Ovary (tissue), 7 donors: ENCODE measurements at regions not wholly inside any gene's neighbourhood (a gene's known extent, or its start where the extent isn't known, plus 50 kb on each side); places are given as distances from the start of the nearest gene placed in this dataset.

Source experiments
- DNase-seq, 5 donors: peaks; one replicate each; pipeline ENCODE4 v3.0.0-alpha.2; 2019 to 2020
- H3K27ac ChIP-seq, 2 donors: fragments of 200-600 bp; one replicate each; pipeline versions ENCODE4 v1.5.1 to v1.8.0; 2019 to 2022
- H3K27me3 ChIP-seq: fragments of 200-600 bp; one replicate; pipeline ENCODE4 v1.8.0; 2022
- H3K36me3 ChIP-seq: fragments of 200-600 bp; sonication (generic); one replicate; pipeline ENCODE4 v1.5.1; 2019
- H3K4me1 ChIP-seq: one replicate; pipeline ENCODE4 v1.8.1; 2013; ENCODE audit warnings: mild to moderate bottlenecking, moderate library complexity; ENCODE audit not compliant: insufficient read depth
- H3K4me3 ChIP-seq: fragments of 200-600 bp; sonication (generic); one replicate; pipeline ENCODE4 v1.5.1; 2017
- H3K9me3 ChIP-seq, 2 donors: fragments of 200-600 bp in 1 of 2; sonication (generic) in 1 of 2; one replicate each; pipeline versions ENCODE4 v1.5.1 to v1.8.1; 2013 to 2019; ENCODE audit warnings: mild to moderate bottlenecking in 1 of 2, moderate library complexity in 1 of 2
- CTCF ChIP-seq, 3 donors: fragments of 450-650 bp in 2 of 3; fragments of 200-600 bp in 1 of 3; IDR thresholded peaks; one replicate each; pipeline versions ENCODE4 v1.5.1 to v1.8.0; 2016 to 2022; ENCODE audit warnings: antibody characterized with exemption in 3 of 3, mild to moderate bottlenecking in 1 of 3
- EP300 ChIP-seq: sonication (generic); formaldehyde crosslinking; IDR thresholded peaks from one replicate; pipeline ENCODE4 v1.6.1; 2017; ENCODE audit warnings: antibody characterized with exemption
- POLR2A ChIP-seq: fragments of 450-650 bp; IDR thresholded peaks from one replicate; pipeline ENCODE4 v1.6.1; 2017; ENCODE audit warnings: antibody characterized with exemption, mild to moderate bottlenecking, moderate library complexity
- WGBS, 3 donors: extraction: QIAGEN DNeasy Blood & Tissue Kit in 1 of 3; methylation state at CpG; one replicate each; pipeline versions ENCODE4 v1.1.5 to v1.1.7; 2013 to 2017; 5-methylcytosine and 5-hydroxymethylcytosine counted together
- intact Hi-C, 4 donors: fragments of 100-400 bp; cut with DNase I; formaldehyde crosslinking; loops; one replicate each; pipeline versions ENCODE4 v1.11.0 to v1.15.1; 2022 to 2023
- donor health status: DM: no; HTN: no; CAD: no; lungs with moderate emphysema.
- donor health status: DM: no; HTN: no; CAD: no.
- donor health status: Bipolar disorder and iron deficiency.
- donor health status: DM: no; HTN: no; CAD: no.
- donor health status: DM: yes; HTN: yes; CAD: no.

GRCh38 chr2:14422426-14422825, 210.1 kb upstream of the LRATD1 start:
- no peak overlapping the region for H3K4me3 ChIP-seq
- TF ChIP-seq EP300: no peak
- TF ChIP-seq POLR2A: no peak
- no peak for TF ChIP-seq CTCF (IDR thresholded peaks at IDR 0.05)
- H3K9me3 ChIP-seq: no peaks in the 10 kb centered on the region
- H3K4me1 ChIP-seq: no peaks in the 10 kb centered on the region
- DNase-seq: no peak
- WGBS, 3 donors: 82 to 95% (median 93%) methylated on average over 4 of the region's 4 CpGs
- no peaks in the 10 kb centered on the region for H3K36me3 ChIP-seq
- no peak overlapping the region for H3K27ac ChIP-seq
- no peaks in the 10 kb centered on the region for H3K27me3 ChIP-seq
- intact Hi-C loops: no loop called here

- no peak for TF ChIP-seq EP300
- no peak for TF ChIP-seq CTCF (IDR thresholded peaks at IDR 0.05)
- TF ChIP-seq POLR2A: no peak
- Histone ChIP-seq H3K9me3 (no peaks in the 10 kb centered on the region), H3K36me3 (no peaks in the 10 kb centered on the region), H3K4me1 (no peaks in the 10 kb centered on the region), H3K27me3 (no peaks in the 10 kb centered on the region), H3K27ac (no peak overlapping the region), H3K4me3 (no peak overlapping the region)
- DNase-seq: no peak
- intact Hi-C loops: no loop called here
- 43 to 48% (median 48%) methylated on average over 2 of the region's 2 CpGs for whole genome bisulfite sequencing, 3 donors
Observed at GRCh38 chr2:14423145-14423906, 209.2 kb upstream of the LRATD1 start.

GRCh38 chr2:14424478-14425390, 207.8 kb upstream of the LRATD1 start:
- no peak for DNase-seq
- H3K4me3 ChIP-seq: no peak overlapping the region
- H3K9me3 ChIP-seq: no peaks in the 10 kb centered on the region
- H3K36me3 ChIP-seq: no peaks in the 10 kb centered on the region
- H3K27me3 ChIP-seq: no peaks in the 10 kb centered on the region
- intact Hi-C loops: no loop called here
- WGBS, 3 donors: 84 to 93% (median 89%) methylated on average over 5 of the region's 5 CpGs
- H3K4me1 ChIP-seq: no peaks in the 10 kb centered on the region
- no peak overlapping the region for H3K27ac ChIP-seq
- TF ChIP-seq EP300 (no peak), POLR2A (no peak), CTCF (IDR thresholded peaks at IDR 0.05) (no peak)

- 90 to 95% (median 90%) methylated on average over 2 of the region's 2 CpGs for WGBS, 3 donors
- no peak for TF ChIP-seq CTCF (IDR thresholded peaks at IDR 0.05)
- no peak for TF ChIP-seq POLR2A
- TF ChIP-seq EP300: no peak
- no peaks in the 10 kb centered on the region for H3K4me1 ChIP-seq
- H3K27ac ChIP-seq: no peak overlapping the region
- H3K4me3 ChIP-seq: no peak overlapping the region
- H3K9me3 ChIP-seq: no peaks in the 10 kb centered on the region
- H3K36me3 ChIP-seq: no peaks in the 10 kb centered on the region
- DNase-seq: no peak
- no peaks in the 10 kb centered on the region for H3K27me3 ChIP-seq
- intact Hi-C loops: no loop called here
Observed at GRCh38 chr2:14425869-14426268, 206.6 kb upstream of the LRATD1 start.
